Activated CD4-positive, alpha-beta memory T cell treated with anti-CD3 and anti-CD28 coated beads, Interleukin-2, amount 10 ng/mL, durations not matched to agents 7 days and 5 days (primary cell): ENCODE measurements at regions not wholly inside any gene's neighbourhood (a gene's known extent, or its start where the extent isn't known, plus 50 kb on each side); places are given as distances from the start of the nearest gene placed in this dataset.
"Not testable (repeated sequence)": the region's sequence is repeated elsewhere in the genome, so short reads cannot be mapped to it uniquely, and the experiment has no call there.

ENCODE experiments used
- CTCF ChIA-PET: fragments of 350-600 bp; sonication (Branson Sonifier 250); formaldehyde crosslinking; loops from one replicate; lab custom pipeline; 2021; ENCODE audit warnings: antibody characterized with exemption, inconsistent platforms; lab: Charles Lee
- POLR2A ChIA-PET: fragments of 350-600 bp; sonication (Branson Sonifier 250); formaldehyde crosslinking; loops from one replicate; lab custom pipeline; 2021; ENCODE audit warnings: antibody characterized with exemption; lab: Charles Lee
- DNase-seq: peaks from one replicate; pipeline ENCODE4 v3.0.0-alpha.2; 2020
- H3K27ac Mint-ChIP-seq: one replicate; pipeline ENCODE4 v1.8.0; 2021; ENCODE audit warnings: mild to moderate bottlenecking, mixed read lengths
- H3K27me3 Mint-ChIP-seq: one replicate; pipeline ENCODE4 v1.8.0; 2021; ENCODE audit warnings: mixed read lengths
- H3K36me3 Mint-ChIP-seq: one replicate; pipeline ENCODE4 v1.8.0; 2021; ENCODE audit warnings: low read depth, mixed read lengths
- H3K4me1 Mint-ChIP-seq: one replicate; pipeline ENCODE4 v1.8.0; 2021; ENCODE audit warnings: mixed read lengths
- H3K4me3 Mint-ChIP-seq: one replicate; pipeline ENCODE4 v1.8.0; 2021; ENCODE audit warnings: mild to moderate bottlenecking, mixed read lengths
- H3K9me3 Mint-ChIP-seq: one replicate; pipeline ENCODE4 v1.8.0; 2021; ENCODE audit warnings: mixed read lengths

GRCh38 chr22:11060797-11061196 lies 4467.2 kb upstream of the OR11H1 start:
- CTCF ChIA-PET, POLR2A ChIA-PET, H3K4me3 Mint-ChIP-seq, H3K27me3 Mint-ChIP-seq, H3K27ac Mint-ChIP-seq, DNase-seq, H3K4me1 Mint-ChIP-seq, H3K36me3 Mint-ChIP-seq: not testable (repeated sequence)
- H3K9me3 Mint-ChIP-seq, result peaks cover 51% of the 10 kb centered on the region

GRCh38 chr22:11062534-11062933 lies 4465.5 kb upstream of the OR11H1 start:
- H3K27ac Mint-ChIP-seq, DNase-seq, H3K4me1 Mint-ChIP-seq, CTCF ChIA-PET, H3K4me3 Mint-ChIP-seq, POLR2A ChIA-PET, H3K27me3 Mint-ChIP-seq: not testable (repeated sequence)
- Mint-ChIP-seq H3K36me3 (peaks cover 11% of the 10 kb centered on the region), H3K9me3 (peaks cover 56% of the 10 kb centered on the region)

GRCh38 chr22:11063022-11063685 lies 4464.8 kb upstream of the OR11H1 start:
- DNase-seq, H3K4me3 Mint-ChIP-seq, CTCF ChIA-PET, H3K4me1 Mint-ChIP-seq, POLR2A ChIA-PET, H3K27me3 Mint-ChIP-seq, H3K27ac Mint-ChIP-seq: not testable (repeated sequence)
- Mint-ChIP-seq H3K36me3 (peaks cover 14% of the 10 kb centered on the region), H3K9me3 (peaks cover 58% of the 10 kb centered on the region)

- CTCF ChIA-PET, H3K27me3 Mint-ChIP-seq, H3K4me3 Mint-ChIP-seq, H3K4me1 Mint-ChIP-seq, H3K27ac Mint-ChIP-seq, POLR2A ChIA-PET, DNase-seq: not testable (repeated sequence)
- Mint-ChIP-seq H3K36me3 (peaks cover 14% of the 10 kb centered on the region), H3K9me3 (peaks cover 54% of the 10 kb centered on the region)
Measured at GRCh38 chr22:11065210-11065609, 4462.8 kb upstream of the OR11H1 start.

GRCh38 chr22:11065876-11066457 lies 4462.0 kb upstream of the OR11H1 start:
- Mint-ChIP-seq H3K9me3 (peaks cover 51% of the 10 kb centered on the region), H3K36me3 (peaks cover 14% of the 10 kb centered on the region)
- H3K4me3 Mint-ChIP-seq, H3K27me3 Mint-ChIP-seq, CTCF ChIA-PET, H3K27ac Mint-ChIP-seq, DNase-seq, H3K4me1 Mint-ChIP-seq, POLR2A ChIA-PET: not testable (repeated sequence)

DNA sequence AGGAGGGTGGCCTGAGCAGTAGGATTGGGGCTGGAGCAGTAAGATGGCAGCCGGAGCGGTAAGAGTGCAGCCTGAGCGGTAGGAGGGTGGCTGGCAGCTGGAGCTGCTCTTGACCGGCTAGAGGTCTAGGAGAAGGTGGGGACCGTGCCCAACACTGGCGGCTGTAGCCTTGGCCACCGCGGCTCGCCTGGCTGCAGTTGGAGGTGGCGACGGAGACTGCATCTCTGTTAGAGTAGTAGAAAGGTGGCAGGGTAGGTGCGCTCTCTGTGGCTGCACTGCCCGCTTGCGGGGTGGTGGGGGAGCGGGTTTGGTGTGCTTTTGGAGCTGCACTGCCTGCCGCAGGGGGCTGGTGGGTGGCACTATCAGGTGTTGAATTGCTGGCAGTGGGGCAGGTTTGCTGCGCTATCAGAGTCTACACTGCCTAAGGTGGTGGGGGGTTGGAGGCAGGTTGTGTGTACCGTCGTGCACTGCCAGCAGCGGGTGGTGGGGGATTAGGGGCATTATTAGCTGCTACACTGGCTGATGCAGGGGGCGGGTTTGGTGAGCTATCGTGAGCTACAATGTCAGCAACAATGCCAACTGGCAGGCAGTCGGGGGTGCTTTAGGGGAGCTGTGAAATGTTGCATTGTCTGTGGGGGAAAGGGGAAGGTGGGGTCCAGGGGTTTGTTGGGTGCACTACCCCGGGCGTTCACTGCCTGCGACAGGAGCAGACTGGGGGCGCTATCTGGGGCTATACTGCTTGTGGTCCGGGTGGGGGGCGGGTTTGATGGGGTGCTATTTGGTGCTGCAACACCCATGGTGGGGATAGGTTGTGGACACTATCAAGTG lies 4461.3 kb upstream of the OR11H1 start:
- Mint-ChIP-seq H3K9me3 (peaks cover 50% of the 10 kb centered on the region), H3K36me3 (peaks cover 14% of the 10 kb centered on the region), H3K27ac (no peak overlapping the region), H3K4me1 (no peaks in the 10 kb centered on the region), H3K27me3 (no peaks in the 10 kb centered on the region), H3K4me3 (no peak overlapping the region)
- ChIA-PET CTCF (no interaction called here), POLR2A (no interaction called here)
- DNase-seq, result no peak

GRCh38 chr22:11067286-11067871 lies 4460.6 kb upstream of the OR11H1 start:
- CTCF ChIA-PET, H3K27me3 Mint-ChIP-seq, H3K27ac Mint-ChIP-seq, H3K4me1 Mint-ChIP-seq, DNase-seq, POLR2A ChIA-PET, H3K4me3 Mint-ChIP-seq: not testable (repeated sequence)
- Mint-ChIP-seq H3K36me3 (peaks cover 14% of the 10 kb centered on the region), H3K9me3 (peaks cover 50% of the 10 kb centered on the region)

GRCh38 chr22:11067937-11068336 lies 4460.1 kb upstream of the OR11H1 start:
- POLR2A ChIA-PET, H3K27ac Mint-ChIP-seq, H3K4me1 Mint-ChIP-seq, DNase-seq, H3K4me3 Mint-ChIP-seq, CTCF ChIA-PET, H3K27me3 Mint-ChIP-seq: not testable (repeated sequence)
- Mint-ChIP-seq H3K36me3 (peaks cover 14% of the 10 kb centered on the region), H3K9me3 (peaks cover 49% of the 10 kb centered on the region)

DNA sequence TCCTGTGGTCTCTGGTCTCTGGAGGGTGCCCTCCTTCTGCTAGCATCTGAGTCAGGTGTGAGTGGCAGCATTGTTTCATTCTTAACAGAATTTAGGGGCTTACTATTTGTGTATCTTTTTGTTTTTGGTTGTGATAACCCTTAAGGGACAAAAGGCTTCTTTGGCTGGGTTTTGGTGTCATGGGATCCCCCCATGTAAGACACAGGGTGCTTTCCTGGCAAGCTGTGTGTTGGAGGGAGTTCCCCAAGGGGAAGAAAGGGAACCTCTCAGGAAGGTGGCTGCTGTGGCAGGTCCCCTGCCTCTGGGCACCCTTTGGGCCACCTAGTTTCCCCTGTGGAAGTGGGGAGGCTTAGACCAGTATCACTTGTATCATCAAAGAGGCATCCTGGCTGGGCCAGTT lies 4459.6 kb upstream of the OR11H1 start:
- DNase-seq, CTCF ChIA-PET, H3K4me1 Mint-ChIP-seq, POLR2A ChIA-PET, H3K27ac Mint-ChIP-seq, H3K4me3 Mint-ChIP-seq, H3K27me3 Mint-ChIP-seq: not testable (repeated sequence)
- H3K36me3 Mint-ChIP-seq, result peaks cover 14% of the 10 kb centered on the region
- peaks cover 44% of the 10 kb centered on the region for H3K9me3 Mint-ChIP-seq
